ENCODE measurements at regions not wholly inside any gene's neighbourhood (a gene's known extent, or its start where the extent isn't known, plus 50 kb on each side); places are given as distances from the start of the nearest gene placed in this dataset.

GRCh38 chr4:100081491-100081890 lies 108.8 kb downstream of the DDIT4L start:
- no peaks in the 10 kb centered on the region for H3K9me2 ChIP-seq (replicated peaks; ENCODE audit: insufficient read depth)
- H3K4me3 ChIP-seq, result no peak overlapping the region
- H3K27ac ChIP-seq, result no peak overlapping the region
- no peaks in the 10 kb centered on the region for H4K20me1 ChIP-seq (ENCODE audit: insufficient read depth, poor library complexity, severe bottlenecking)
- 82% methylated on average over 1 of the region's 1 CpG for WGBS (ENCODE audit: low lambda C conversion rate, missing lambda C conversion rate)
- H3K36me3 ChIP-seq (replicated peaks; ENCODE audit: insufficient read depth, low read depth), result no peaks in the 10 kb centered on the region
- H3K27me3 ChIP-seq, result no peaks in the 10 kb centered on the region
- no peak overlapping the region for H3K4me2 ChIP-seq
- H3K9me3 ChIP-seq (ENCODE audit: low read depth), result no peaks in the 10 kb centered on the region
- H3K79me2 ChIP-seq, result no peaks in the 10 kb centered on the region
- peaks cover 7% of the 10 kb centered on the region for H3K4me1 ChIP-seq (ENCODE audit: insufficient read depth)
- no peak for TF ChIP-seq EZH2 (IDR thresholded peaks at IDR 0.05; ENCODE audit: borderline replicate concordance)
- TF ChIP-seq CTCF (IDR thresholded peaks at IDR 0.05; ENCODE audit: poor library complexity), result no peak
- no peak for TF ChIP-seq EZH2phosphoT487 (IDR thresholded peaks at IDR 0.05; ENCODE audit: low read depth, severe bottlenecking, unreplicated experiment)
- H2AFZ ChIP-seq, result no peak overlapping the region
- no peak for DNase-seq (ENCODE audit: low spot score)

DNA sequence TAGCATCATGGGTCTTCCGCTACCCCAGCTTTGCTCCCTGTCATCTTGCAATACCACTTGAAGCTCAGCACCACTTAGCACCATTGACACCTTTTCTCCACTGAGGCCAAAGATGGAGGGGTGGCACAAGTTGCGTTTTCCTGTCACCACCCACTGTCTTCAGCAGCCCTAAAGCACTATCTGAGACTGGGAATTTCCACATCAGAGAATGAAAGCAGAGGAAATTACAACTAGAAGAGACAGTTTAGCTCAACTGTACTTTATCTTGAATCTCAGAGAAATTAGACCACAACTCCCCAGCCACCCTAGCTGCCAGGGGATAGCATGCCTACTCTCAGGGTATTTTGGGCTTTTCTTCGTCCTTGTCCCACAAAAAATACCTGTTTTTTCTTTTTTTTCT lies 111.0 kb downstream of the DDIT4L start:
- Histone ChIP-seq H3K4me1 (ENCODE audit: insufficient read depth) (peaks cover 5% of the 10 kb centered on the region), H3K27me3 (no peaks in the 10 kb centered on the region), H4K20me1 (ENCODE audit: insufficient read depth, poor library complexity, severe bottlenecking) (no peaks in the 10 kb centered on the region), H3K27ac (no peak overlapping the region), H3K36me3 (replicated peaks; ENCODE audit: insufficient read depth, low read depth) (no peaks in the 10 kb centered on the region), H3K4me2 (no peak overlapping the region), H3K79me2 (no peaks in the 10 kb centered on the region), H3K9me3 (ENCODE audit: low read depth) (no peaks in the 10 kb centered on the region), H3K4me3 (no peak overlapping the region), H2AFZ (no peak overlapping the region), H3K9me2 (replicated peaks; ENCODE audit: insufficient read depth) (no peaks in the 10 kb centered on the region)
- 90% methylated on average over 3 of the region's 3 CpGs for WGBS (ENCODE audit: low lambda C conversion rate, missing lambda C conversion rate)
- TF ChIP-seq CTCF (IDR thresholded peaks at IDR 0.05; ENCODE audit: poor library complexity) (no peak), EZH2 (IDR thresholded peaks at IDR 0.05; ENCODE audit: borderline replicate concordance) (no peak), EZH2phosphoT487 (IDR thresholded peaks at IDR 0.05; ENCODE audit: low read depth, severe bottlenecking, unreplicated experiment) (no peak)
- DNase-seq (ENCODE audit: low spot score), result no peak

DNA sequence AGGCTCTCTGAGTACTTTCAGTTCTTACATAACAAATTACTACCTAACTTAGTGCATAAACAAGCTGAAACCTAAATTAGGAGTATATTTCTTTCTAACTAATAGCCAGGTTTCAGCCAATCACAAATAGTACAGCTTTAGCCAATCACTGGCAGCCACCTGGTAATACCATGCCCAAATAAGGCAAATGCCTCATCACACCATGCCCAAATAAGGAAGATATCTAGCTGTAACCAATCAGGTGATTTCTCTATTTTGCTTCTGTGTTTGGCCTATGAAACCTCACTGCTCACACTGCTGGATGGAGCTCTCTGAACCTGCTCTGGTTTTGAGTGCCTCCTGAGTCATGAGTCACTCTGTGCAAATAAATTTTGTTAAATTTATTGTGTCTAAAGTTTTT lies 113.5 kb downstream of the DDIT4L start:
- Histone ChIP-seq H4K20me1 (ENCODE audit: insufficient read depth, poor library complexity, severe bottlenecking) (no peaks in the 10 kb centered on the region), H3K4me2 (no peak overlapping the region), H3K79me2 (no peaks in the 10 kb centered on the region), H3K9me3 (ENCODE audit: low read depth) (no peaks in the 10 kb centered on the region), H3K27ac (no peak overlapping the region), H3K9me2 (replicated peaks; ENCODE audit: insufficient read depth) (no peaks in the 10 kb centered on the region), H3K4me3 (no peak overlapping the region), H2AFZ (no peak overlapping the region), H3K36me3 (replicated peaks; ENCODE audit: insufficient read depth, low read depth) (no peaks in the 10 kb centered on the region), H3K4me1 (ENCODE audit: insufficient read depth) (peaks cover 5% of the 10 kb centered on the region), H3K27me3 (no peaks in the 10 kb centered on the region)
- no peak for TF ChIP-seq CTCF (IDR thresholded peaks at IDR 0.05; ENCODE audit: poor library complexity)
- no peak for TF ChIP-seq EZH2phosphoT487 (IDR thresholded peaks at IDR 0.05; ENCODE audit: low read depth, severe bottlenecking, unreplicated experiment)
- no peak for TF ChIP-seq EZH2 (IDR thresholded peaks at IDR 0.05; ENCODE audit: borderline replicate concordance)
- DNase-seq (ENCODE audit: low spot score), result no peak
